HG03159 (cell line): ENCODE measurements at regions not wholly inside any gene's neighbourhood (a gene's known extent, or its start where the extent isn't known, plus 50 kb on each side); places are given as distances from the start of the nearest gene placed in this dataset.

Experiments used
- ATAC-seq: cut with Tn5 transposase; IDR thresholded peaks from one replicate; pipeline ENCODE4 v1.9.1; 2021; ENCODE audit warnings: mild to moderate bottlenecking, moderate library complexity; ENCODE audit not compliant: unreplicated experiment

GRCh38 chr18:62665188-62665587, 50.2 kb upstream of the PHLPP1 start:
- no peak for ATAC-seq
